HCT116 (cell line): ENCODE measurements at regions not wholly inside any gene's neighbourhood (a gene's known extent, or its start where the extent isn't known, plus 50 kb on each side); places are given as distances from the start of the nearest gene placed in this dataset.

Source experiments
- ATAC-seq: fragments of 200-7000 bp; cut with Tn5 transposase; 2 replicates; pipeline ENCODE4 v1.9.1; 2020; ENCODE audit warnings: mild to moderate bottlenecking, moderate library complexity
- BruUV-seq: library from RNA; stranded (reverse); fragments of 400-500 nt; replicated peaks from 2 replicates; lab custom pipeline; 2021; lab: Mats Ljungman, UMichigan
- CTCF ChIA-PET: fragments of 300-600 bp; sonication (Branson Sonifier 250); formaldehyde crosslinking; loops from one replicate; lab custom pipeline; 2021; ENCODE audit warnings: antibody characterized with exemption; lab: Charles Lee
- POLR2A ChIA-PET: fragments of 300-600, 350-600 bp; sonication (Branson Sonifier 250); formaldehyde crosslinking; loops from one replicate; lab custom pipeline; 2021; ENCODE audit warnings: antibody characterized with exemption; lab: Charles Lee
- RAD21 ChIA-PET, 2 experiments: fragments of 300-600 bp; sonication (Branson Sonifier 250); formaldehyde crosslinking; loops; one replicate each; lab custom pipeline; 2023; ENCODE audit warnings: low total read pairs in 2 of 2; ENCODE audit not compliant: uncharacterized antibody in 2 of 2, unreplicated experiment in 2 of 2, low non-redundant PET in 1 of 2; lab: Charles Lee
- DNase-seq: peaks from one replicate; pipeline ENCODE4 v3.0.0-alpha.2; 2010; ENCODE audit warnings: low read depth, low spot score
- H2AFZ ChIP-seq: fragments of 200-600 bp; shearing (Covaris generic), sonication (generic); 2 replicates; pipeline ENCODE4 v1.6.1; 2017; ENCODE audit warnings: low read depth, mixed run types, mixed read lengths, antibody characterized with exemption, low read length; ENCODE audit not compliant: poor library complexity, severe bottlenecking
- H3K27ac ChIP-seq: 2 replicates; pipeline ENCODE4 v1.5.1; 2012; ENCODE audit warnings: low read depth, low read length
- H3K27me3 ChIP-seq: fragments of 200-600 bp; sonication (generic); 2 replicates; pipeline ENCODE4 v1.6.1; 2016; ENCODE audit warnings: mixed run types, low read length, mixed read lengths; ENCODE audit not compliant: insufficient read depth
- H3K36me3 ChIP-seq, 2 experiments: fragments of 200-500 bp in 1 of 2; fragments of 200-600 bp in 1 of 2; sonication (Bioruptor generic) in 1 of 2; sonication (generic) in 1 of 2; 2 replicates each; pipeline versions ENCODE4 v1.5.1 to v1.6.1; 2014 to 2016; ENCODE audit warnings: low read length in 2 of 2, inconsistent platforms in 1 of 2, mixed read lengths in 1 of 2, mixed run types in 1 of 2; ENCODE audit not compliant: insufficient read depth in 2 of 2, control insufficient read depth in 1 of 2
- H3K4me1 ChIP-seq, 2 experiments: fragments of 200-600 bp in 1 of 2; sonication (generic) in 1 of 2; 2 replicates each; pipeline versions ENCODE4 v1.5.1 to v1.6.1; 2012 to 2017; ENCODE audit warnings: low read length in 2 of 2, inconsistent platforms in 1 of 2, mild to moderate bottlenecking in 1 of 2, mixed read lengths in 1 of 2, mixed run types in 1 of 2, moderate library complexity in 1 of 2; ENCODE audit not compliant: insufficient read depth in 2 of 2, control insufficient read depth in 1 of 2
- H3K4me2 ChIP-seq: fragments of 200-600 bp; sonication (generic); 2 replicates; pipeline ENCODE4 v1.6.1; 2017; ENCODE audit warnings: mixed run types, low read length, mixed read lengths
- H3K4me3 ChIP-seq, 2 experiments: fragments of 200-600 bp in 1 of 2; sonication (generic) in 1 of 2; replicated peaks in 1 of 2; 2 replicates each; pipeline ENCODE4 v1.5.1; 2011 to 2016; ENCODE audit warnings: low read length in 2 of 2, control low read depth in 1 of 2, low read depth in 1 of 2, mild to moderate bottlenecking in 1 of 2, mixed read lengths in 1 of 2, mixed run types in 1 of 2
- H3K79me2 ChIP-seq: fragments of 200-600 bp; sonication (generic); 2 replicates; pipeline ENCODE4 v1.6.1; 2017; ENCODE audit warnings: mild to moderate bottlenecking, mixed run types, low read length, moderate library complexity, mixed read lengths; ENCODE audit not compliant: insufficient read depth
- H3K9ac ChIP-seq: fragments of 200-600 bp; sonication (generic); 2 replicates; pipeline ENCODE4 v1.6.1; 2016; ENCODE audit warnings: low read length, mixed read lengths
- H3K9me2 ChIP-seq: fragments of 200-600 bp; sonication (generic), shearing (Covaris generic); 2 replicates; pipeline ENCODE4 v1.6.1; 2017; ENCODE audit warnings: mixed run types, mild to moderate bottlenecking, moderate library complexity; ENCODE audit not compliant: insufficient read depth
- H3K9me3 ChIP-seq, 2 experiments: fragments of 200-500 bp in 1 of 2; fragments of 200-600 bp in 1 of 2; sonication (Bioruptor generic) in 1 of 2; sonication (generic) in 1 of 2; 2 replicates each; pipeline ENCODE4 v1.6.1; 2014 to 2017; ENCODE audit warnings: low read length in 2 of 2, mixed read lengths in 2 of 2, inconsistent platforms in 1 of 2, low read depth in 1 of 2, mild to moderate bottlenecking in 1 of 2, mixed run types in 1 of 2, moderate library complexity in 1 of 2; ENCODE audit not compliant: control insufficient read depth in 1 of 2, insufficient read depth in 1 of 2
- H4K20me1 ChIP-seq: fragments of 200-600 bp; sonication (generic), shearing (Covaris generic); 2 replicates; pipeline ENCODE4 v1.6.1; 2017; ENCODE audit warnings: mixed run types, mild to moderate bottlenecking, moderate library complexity; ENCODE audit not compliant: insufficient read depth
- ATF3 ChIP-seq: IDR thresholded peaks from 2 replicates; pipeline ENCODE4 v1.6.1; 2012
- CBX3 ChIP-seq: IDR thresholded peaks from 2 replicates; pipeline ENCODE4 v1.6.1; 2012; ENCODE audit warnings: low read depth
- CTCF ChIP-seq, 3 experiments: fragments of 200-600 bp in 1 of 3; sonication (generic) in 1 of 3; IDR thresholded peaks in 2 of 3; conservative IDR thresholded peaks in 1 of 3; 2 replicates each; pipeline ENCODE4 v1.5.1; 2012 to 2017; ENCODE audit warnings: low read depth in 2 of 3, low read length in 2 of 3, antibody characterized with exemption in 1 of 3, borderline replicate concordance in 1 of 3, control low read depth in 1 of 3, mild to moderate bottlenecking in 1 of 3, mixed read lengths in 1 of 3, mixed run types in 1 of 3, moderate library complexity in 1 of 3; ENCODE audit not compliant: insufficient read depth in 1 of 3
- EGR1 ChIP-seq: IDR thresholded peaks from 2 replicates; pipeline ENCODE4 v1.6.1; 2012; ENCODE audit warnings: low read depth
- ELF1 ChIP-seq: IDR thresholded peaks from 2 replicates; pipeline ENCODE4 v1.6.1; 2012; ENCODE audit warnings: low read depth, borderline replicate concordance
- EZH2 ChIP-seq: fragments of 200-600 bp; sonication (generic); IDR thresholded peaks from 2 replicates; pipeline ENCODE4 v1.6.1; 2017; ENCODE audit warnings: antibody characterized with exemption, mixed run types
- EZH2phosphoT487 ChIP-seq: fragments of 200-600 bp; IDR thresholded peaks from 2 replicates; pipeline ENCODE4 v1.6.1; 2018; ENCODE audit warnings: antibody characterized with exemption, borderline replicate concordance
- JUND ChIP-seq: IDR thresholded peaks from 2 replicates; pipeline ENCODE4 v1.6.1; 2012
- MAX ChIP-seq: IDR thresholded peaks from 2 replicates; pipeline ENCODE4 v1.6.1; 2012
- POLR2A ChIP-seq: IDR thresholded peaks from 2 replicates; pipeline ENCODE4 v1.7.0; 2011; ENCODE audit warnings: borderline replicate concordance; ENCODE audit not compliant: insufficient read depth, insufficient read length; ENCODE audit errors: extremely low read depth
- POLR2AphosphoS5 ChIP-seq: IDR thresholded peaks from 2 replicates; pipeline ENCODE4 v1.6.1; 2011; ENCODE audit warnings: mild to moderate bottlenecking, low read depth, low read length, moderate library complexity
- RAD21 ChIP-seq: IDR thresholded peaks from 2 replicates; pipeline ENCODE4 v1.6.1; 2012; ENCODE audit warnings: low read depth, mild to moderate bottlenecking
- REST ChIP-seq: IDR thresholded peaks from 2 replicates; pipeline ENCODE4 v1.6.1; 2012; ENCODE audit warnings: low read depth
- SP1 ChIP-seq: IDR thresholded peaks from 2 replicates; pipeline ENCODE4 v1.6.1; 2012; ENCODE audit warnings: low read depth
- SRF ChIP-seq: IDR thresholded peaks from 2 replicates; pipeline ENCODE4 v1.6.1; 2012; ENCODE audit warnings: low read depth
- YY1 ChIP-seq: IDR thresholded peaks from 2 replicates; pipeline ENCODE4 v1.6.1; 2011; ENCODE audit warnings: low read length, low read depth, moderate library complexity, mild to moderate bottlenecking; ENCODE audit not compliant: insufficient replicate concordance; ENCODE audit errors: extremely low read depth
- ZFX ChIP-seq: fragments of 450-650 bp; IDR thresholded peaks from 2 replicates; pipeline ENCODE4 v1.6.1; 2017
- ZNF274 ChIP-seq: fragments of 200-500 bp; sonication (Bioruptor generic); IDR thresholded peaks from 2 replicates; pipeline ENCODE4 v1.6.1; 2014; ENCODE audit warnings: mild to moderate bottlenecking, low read depth, low read length, inconsistent platforms
- intact Hi-C: fragments of 100-400 bp; cut with micrococcal nuclease; formaldehyde crosslinking; loops from 2 replicates; pipeline ENCODE4 v1.10.0; 2022

GRCh38 chr14:97731800-97732199 lies 934.6 kb downstream of the VRK1 start:
- no peak for ATAC-seq
- no peak overlapping the region for H2AFZ ChIP-seq
- TF ChIP-seq YY1: no peak
- TF ChIP-seq, all 23 proteins: peak for 0
- no peaks in the 10 kb centered on the region for H3K4me1 ChIP-seq
- H3K9ac ChIP-seq: no peak overlapping the region
- H3K4me3 ChIP-seq: no peak overlapping the region
- CTCF ChIA-PET: no interaction called here
- RAD21 ChIA-PET: no interaction called here
- no TSS peak for BruUV-seq
- POLR2A ChIA-PET: no interaction called here
- no peaks in the 10 kb centered on the region for H4K20me1 ChIP-seq
- H3K9me2 ChIP-seq: no peaks in the 10 kb centered on the region
- DNase-seq: no peak
- no peak overlapping the region for H3K27ac ChIP-seq
- no peaks in the 10 kb centered on the region for H3K27me3 ChIP-seq
- H3K9me3 ChIP-seq: no peaks in the 10 kb centered on the region
- intact Hi-C loops: no loop called here
- no peak overlapping the region for H3K4me2 ChIP-seq
- no peaks in the 10 kb centered on the region for H3K79me2 ChIP-seq
- H3K36me3 ChIP-seq: no peaks in the 10 kb centered on the region

- Histone ChIP-seq H4K20me1 (no peaks in the 10 kb centered on the region), H3K9me3 (no peaks in the 10 kb centered on the region; a peak in 1 of 4 replicates), H3K4me1 (no peaks in the 10 kb centered on the region), H3K79me2 (no peaks in the 10 kb centered on the region), H3K27me3 (no peaks in the 10 kb centered on the region), H3K9ac (no peak overlapping the region), H3K9me2 (no peaks in the 10 kb centered on the region), H3K27ac (no peak overlapping the region), H3K36me3 (no peaks in the 10 kb centered on the region), H3K4me2 (no peak overlapping the region), H3K4me3 (no peak overlapping the region), H2AFZ (no peak overlapping the region)
- intact Hi-C loops: no loop called here
- ChIA-PET RAD21 (no interaction called here), CTCF (no interaction called here), POLR2A (no interaction called here)
- no TSS peak for BruUV-seq
- DNase-seq (no peak), ATAC-seq (no peak)
- TF ChIP-seq ELF1 (no peak), SP1 (no peak), REST (no peak), ZFX (no peak), ZNF274 (no peak), POLR2A (no peak), POLR2AphosphoS5 (no peak), CTCF (IDR thresholded peaks at IDR 0.05 in 2 of 3, conservative IDR thresholded peaks at IDR 0.05 in 1 of 3; ENCODE audit: borderline replicate concordance in 1 of 3, insufficient read depth in 1 of 3, low read depth in 2 of 3, low read length in 2 of 3) (no peak), MAX (no peak), CBX3 (no peak), RAD21 (no peak), EGR1 (no peak), SRF (no peak), EZH2 (no peak), EZH2phosphoT487 (no peak), ATF3 (no peak), JUND (no peak)
These were observed 950.1 kb downstream of the VRK1 start for GRCh38 chr14:97747316-97747715.
